ENCODE measurements at regions not wholly inside any gene's neighbourhood (a gene's known extent, or its start where the extent isn't known, plus 50 kb on each side); places are given as distances from the start of the nearest gene placed in this dataset.
A peak's percentile ranks its signal among the peaks of the same experiment; 100 is the strongest.

DNA sequence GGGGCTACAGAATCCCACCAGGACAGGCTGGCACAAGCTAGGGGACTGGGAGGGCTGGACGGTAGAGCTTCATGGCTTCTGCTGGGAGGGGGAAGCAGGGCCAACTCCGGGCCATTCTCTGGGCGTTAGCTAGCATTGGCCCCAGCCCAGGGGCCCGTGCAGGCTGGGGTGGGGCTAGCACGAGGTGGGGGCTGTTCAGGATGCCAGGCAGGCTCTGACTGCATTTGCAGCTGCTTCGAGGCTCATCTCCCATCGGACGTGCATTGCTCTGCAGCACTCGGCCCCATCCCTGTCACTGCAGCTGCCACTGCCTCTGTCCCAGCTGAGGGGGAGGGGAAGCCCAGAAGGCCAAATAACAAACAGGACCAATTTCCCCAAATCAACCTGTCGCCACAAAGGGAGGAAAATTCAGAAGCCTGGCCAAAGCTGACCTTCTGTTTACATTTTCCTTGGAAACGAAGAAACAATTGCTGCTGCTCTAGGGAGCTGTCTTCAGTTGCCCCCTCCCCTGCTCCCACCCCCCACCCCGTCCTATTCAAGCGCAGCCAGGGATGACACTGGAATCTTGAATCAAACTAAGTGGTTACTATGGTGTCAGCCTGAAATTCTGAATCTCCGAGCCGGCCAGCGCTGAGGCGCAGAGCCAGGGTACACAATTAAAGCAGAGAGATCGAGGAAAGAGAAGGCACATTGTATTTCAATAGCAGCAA lies 138.8 kb upstream of the PRR20G start:
- no peak overlapping the region for H2BK5ac ChIP-seq (ENCODE audit: low read depth, low read length, poor library complexity, severe bottlenecking)
- H3K27ac ChIP-seq (ENCODE audit: low read length, poor library complexity, severe bottlenecking) = no peak overlapping the region
- WGBS = 60% methylated on average over 17 of the region's 18 CpGs
- no peak overlapping the region for H2AK5ac ChIP-seq (ENCODE audit: low read length, severe bottlenecking)
- no peaks in the 10 kb centered on the region for H3K4me1 ChIP-seq (ENCODE audit: control insufficient read depth, insufficient read depth, low read depth, low read length)
- peaks cover 55 to 86% of the 10 kb centered on the region in 2 experiments for H3K27me3 ChIP-seq (ENCODE audit: control insufficient read depth in 1 of 2, insufficient read depth in 1 of 2, low read length in 2 of 2)
- no peak overlapping the region for H3K18ac ChIP-seq (ENCODE audit: low read depth in 1 of 2, low read length in 2 of 2)
- no peak overlapping the region for H4K8ac ChIP-seq (ENCODE audit: low read length)
- no peak overlapping the region for H3K9ac ChIP-seq (ENCODE audit: low read length)
- H3K4me3 ChIP-seq (ENCODE audit: insufficient read depth in 1 of 2, low read depth in 1 of 2, low read length in 2 of 2) = no peak overlapping the region
- H2BK120ac ChIP-seq (ENCODE audit: low read depth, low read length) = no peak overlapping the region
- no peaks in the 10 kb centered on the region for H3K9me3 ChIP-seq (ENCODE audit: control insufficient read depth, low read length)
- H2BK12ac ChIP-seq (ENCODE audit: low read length in 2 of 2) = no peak overlapping the region
- H2BK15ac ChIP-seq (ENCODE audit: low read depth, poor library complexity, severe bottlenecking) = no peak overlapping the region
- H3K79me1 ChIP-seq (replicated peaks; ENCODE audit: low read length, poor library complexity, severe bottlenecking) = no peaks in the 10 kb centered on the region
- H3K36me3 ChIP-seq (ENCODE audit: control insufficient read depth in 1 of 2, insufficient read depth in 2 of 2, low read depth in 1 of 2, low read length in 2 of 2) = no peaks in the 10 kb centered on the region
- H4K91ac ChIP-seq (ENCODE audit: low read length) = no peak overlapping the region
- no peak overlapping the region for H3K14ac ChIP-seq (ENCODE audit: low read length in 2 of 2)
- H3K4me2 ChIP-seq (ENCODE audit: low read length, poor library complexity, severe bottlenecking) = no peak overlapping the region
- no peak overlapping the region for H3K4ac ChIP-seq (ENCODE audit: low read depth in 1 of 2, low read length in 2 of 2)
- no peak overlapping the region for H2AFZ ChIP-seq (ENCODE audit: low read depth, low read length)
- H3K23ac ChIP-seq (ENCODE audit: low read length in 2 of 2) = no peak overlapping the region
- DNase-seq = no peak

DNA sequence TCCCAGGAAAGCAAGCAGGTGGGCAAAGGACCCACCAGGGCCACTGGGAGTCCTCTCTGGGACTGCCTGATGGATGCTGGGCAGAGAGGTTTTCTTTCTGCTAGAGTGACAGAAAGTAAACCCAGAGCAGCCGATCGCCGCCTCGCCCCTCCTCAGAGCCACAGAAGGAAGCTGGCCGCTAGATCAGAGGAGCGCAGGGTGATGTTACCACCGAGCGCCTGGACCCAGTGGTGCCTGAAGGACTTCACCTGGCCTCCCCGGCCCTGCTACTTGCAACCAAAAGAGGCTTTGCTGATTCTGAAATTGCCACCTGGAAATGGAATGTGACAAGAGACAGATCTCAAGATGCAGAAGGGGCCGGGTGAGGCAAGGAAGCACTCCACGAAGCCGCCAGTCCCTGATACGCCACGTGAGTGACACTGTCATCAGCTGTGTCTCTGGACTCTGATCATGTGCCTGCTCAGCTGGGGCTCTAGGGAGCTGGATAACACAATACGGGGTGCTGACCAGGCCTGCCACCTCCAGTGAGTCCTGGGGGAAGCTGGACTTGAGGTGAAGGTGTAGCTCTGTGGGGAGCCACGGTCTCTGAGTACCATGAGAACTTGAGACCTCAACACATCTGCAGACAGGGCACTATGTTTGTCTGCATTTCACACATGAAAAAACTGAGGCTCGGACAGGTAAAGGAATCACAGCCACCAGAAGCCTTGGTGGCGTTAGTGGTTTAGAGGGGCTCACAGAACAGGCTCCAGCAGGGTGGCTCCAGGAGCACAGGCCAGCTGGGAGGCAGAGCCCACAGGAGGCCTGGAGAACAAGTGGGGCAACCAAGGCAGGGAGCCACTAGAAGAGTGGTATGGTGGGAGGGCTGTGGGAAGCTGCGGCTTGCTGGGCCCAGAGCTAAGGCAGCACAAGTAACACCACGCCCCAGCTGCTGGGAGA lies 137.9 kb upstream of the PRR20G start:
- H2BK5ac ChIP-seq (ENCODE audit: low read depth, low read length, poor library complexity, severe bottlenecking) = no peak overlapping the region
- no peaks in the 10 kb centered on the region for H3K36me3 ChIP-seq (ENCODE audit: control insufficient read depth in 1 of 2, insufficient read depth in 2 of 2, low read depth in 1 of 2, low read length in 2 of 2)
- no peak overlapping the region for H3K4me3 ChIP-seq (ENCODE audit: insufficient read depth in 1 of 2, low read depth in 1 of 2, low read length in 2 of 2)
- H3K79me1 ChIP-seq (replicated peaks; ENCODE audit: low read length, poor library complexity, severe bottlenecking) = no peaks in the 10 kb centered on the region
- H3K9me3 ChIP-seq (ENCODE audit: control insufficient read depth, low read length) = no peaks in the 10 kb centered on the region
- H3K4me2 ChIP-seq (ENCODE audit: low read length, poor library complexity, severe bottlenecking) = no peak overlapping the region
- H2BK15ac ChIP-seq (ENCODE audit: low read depth, poor library complexity, severe bottlenecking) = no peak overlapping the region
- no peak overlapping the region for H2BK120ac ChIP-seq (ENCODE audit: low read depth, low read length)
- WGBS = 75% methylated on average over 20 of the region's 20 CpGs
- peaks cover 63 to 86% of the 10 kb centered on the region in 2 experiments for H3K27me3 ChIP-seq (ENCODE audit: control insufficient read depth in 1 of 2, insufficient read depth in 1 of 2, low read length in 2 of 2)
- H3K9ac ChIP-seq (ENCODE audit: low read length) = no peak overlapping the region
- no peak overlapping the region for H2AK5ac ChIP-seq (ENCODE audit: low read length, severe bottlenecking)
- H2BK12ac ChIP-seq (ENCODE audit: low read length in 2 of 2) = no peak overlapping the region
- no peak overlapping the region for H3K4ac ChIP-seq (ENCODE audit: low read depth in 1 of 2, low read length in 2 of 2)
- H3K27ac ChIP-seq (ENCODE audit: low read length, poor library complexity, severe bottlenecking) = no peak overlapping the region
- H3K14ac ChIP-seq (ENCODE audit: low read length in 2 of 2) = no peak overlapping the region
- H3K23ac ChIP-seq (ENCODE audit: low read length in 2 of 2) = no peak overlapping the region
- H4K91ac ChIP-seq (ENCODE audit: low read length) = peak overlapping the region; percentile 21
- no peaks in the 10 kb centered on the region for H3K4me1 ChIP-seq (ENCODE audit: control insufficient read depth, insufficient read depth, low read depth, low read length)
- H3K18ac ChIP-seq (ENCODE audit: low read depth in 1 of 2, low read length in 2 of 2) = no peak overlapping the region
- H2AFZ ChIP-seq (ENCODE audit: low read depth, low read length) = no peak overlapping the region
- H4K8ac ChIP-seq (ENCODE audit: low read length) = no peak overlapping the region
- no peak for DNase-seq

DNA sequence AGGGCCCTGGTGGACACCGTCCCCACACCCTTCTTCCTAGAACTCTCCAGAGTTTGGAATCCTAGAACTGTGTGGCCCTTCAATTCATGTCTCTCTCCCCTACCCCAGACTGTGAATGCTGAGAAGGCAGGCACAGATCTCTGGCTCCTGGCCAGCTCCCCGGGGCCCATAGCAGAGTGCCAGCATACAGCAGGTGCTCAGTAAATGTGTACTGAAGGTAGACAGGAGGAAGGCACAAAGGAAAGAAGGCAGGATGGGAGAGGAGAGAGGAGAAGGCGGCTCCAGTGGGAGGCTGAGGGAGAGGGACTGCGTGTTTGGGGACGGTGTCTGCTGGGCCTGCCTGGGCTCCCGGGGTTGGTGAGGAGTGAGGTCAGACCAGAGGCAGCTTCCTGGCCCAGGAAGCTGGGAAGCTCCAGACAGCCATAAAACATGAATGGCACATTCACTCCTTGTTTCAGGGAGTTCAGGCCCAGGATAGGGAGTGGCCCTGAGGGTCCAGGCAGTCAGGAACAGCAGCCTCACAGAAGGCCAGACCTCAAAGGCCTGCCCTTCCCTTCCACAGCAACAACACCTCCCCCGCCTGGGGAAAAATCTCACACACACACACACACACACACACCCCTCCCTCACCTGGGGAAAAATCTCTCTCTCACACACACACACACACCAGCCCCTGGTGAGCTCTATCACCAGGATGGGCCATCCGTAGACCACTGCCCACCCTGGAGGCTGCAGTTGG lies 137.1 kb upstream of the PRR20G start:
- Histone ChIP-seq H3K27me3 (ENCODE audit: control insufficient read depth in 1 of 2, insufficient read depth in 1 of 2, low read length in 2 of 2) (peaks cover 71 to 88% of the 10 kb centered on the region in 2 experiments), H3K4ac (ENCODE audit: low read depth in 1 of 2, low read length in 2 of 2) (no peak overlapping the region), H3K4me2 (ENCODE audit: low read length, poor library complexity, severe bottlenecking) (no peak overlapping the region), H2BK5ac (ENCODE audit: low read depth, low read length, poor library complexity, severe bottlenecking) (no peak overlapping the region), H2BK120ac (ENCODE audit: low read depth, low read length) (no peak overlapping the region), H3K36me3 (ENCODE audit: control insufficient read depth in 1 of 2, insufficient read depth in 2 of 2, low read depth in 1 of 2, low read length in 2 of 2) (no peaks in the 10 kb centered on the region), H3K27ac (ENCODE audit: low read length, poor library complexity, severe bottlenecking) (no peak overlapping the region), H2AFZ (ENCODE audit: low read depth, low read length) (no peak overlapping the region), H4K91ac (ENCODE audit: low read length) (no peak overlapping the region), H3K14ac (ENCODE audit: low read length in 2 of 2) (no peak overlapping the region), H2AK5ac (ENCODE audit: low read length, severe bottlenecking) (no peak overlapping the region), H4K8ac (ENCODE audit: low read length) (no peak overlapping the region), H2BK12ac (ENCODE audit: low read length in 2 of 2) (no peak overlapping the region), H3K79me1 (replicated peaks; ENCODE audit: low read length, poor library complexity, severe bottlenecking) (no peaks in the 10 kb centered on the region), H2BK15ac (ENCODE audit: low read depth, poor library complexity, severe bottlenecking) (no peak overlapping the region), H3K9me3 (ENCODE audit: control insufficient read depth, low read length) (no peaks in the 10 kb centered on the region), H3K4me3 (ENCODE audit: insufficient read depth in 1 of 2, low read depth in 1 of 2, low read length in 2 of 2) (no peak overlapping the region), H3K9ac (ENCODE audit: low read length) (no peak overlapping the region), H3K4me1 (ENCODE audit: control insufficient read depth, insufficient read depth, low read depth, low read length) (no peaks in the 10 kb centered on the region), H3K23ac (ENCODE audit: low read length in 2 of 2) (no peak overlapping the region), H3K18ac (ENCODE audit: low read depth in 1 of 2, low read length in 2 of 2) (no peak overlapping the region)
- no peak for DNase-seq
- 48% methylated on average over 8 of the region's 8 CpGs for WGBS
